Activated gamma-delta T cell treated with anti-CD3 and anti-CD28 coated beads, Interleukin-2, amount 50 U/mL, for 16 hours (primary cell): ENCODE measurements at regions not wholly inside any gene's neighbourhood (a gene's known extent, or its start where the extent isn't known, plus 50 kb on each side); places are given as distances from the start of the nearest gene placed in this dataset.
"Not testable (repeated sequence)": the region's sequence is repeated elsewhere in the genome, so short reads cannot be mapped to it uniquely, and the experiment has no call there.

ENCODE experiments used
- DNase-seq: peaks from one replicate; pipeline ENCODE4 v3.0.0-alpha.2; 2020; ENCODE audit warnings: low read depth

- DNase-seq = not testable (repeated sequence)
These were observed 754.3 kb upstream of the AUTS2 start for GRCh38 chr7:68843985-68844384.

DNA sequence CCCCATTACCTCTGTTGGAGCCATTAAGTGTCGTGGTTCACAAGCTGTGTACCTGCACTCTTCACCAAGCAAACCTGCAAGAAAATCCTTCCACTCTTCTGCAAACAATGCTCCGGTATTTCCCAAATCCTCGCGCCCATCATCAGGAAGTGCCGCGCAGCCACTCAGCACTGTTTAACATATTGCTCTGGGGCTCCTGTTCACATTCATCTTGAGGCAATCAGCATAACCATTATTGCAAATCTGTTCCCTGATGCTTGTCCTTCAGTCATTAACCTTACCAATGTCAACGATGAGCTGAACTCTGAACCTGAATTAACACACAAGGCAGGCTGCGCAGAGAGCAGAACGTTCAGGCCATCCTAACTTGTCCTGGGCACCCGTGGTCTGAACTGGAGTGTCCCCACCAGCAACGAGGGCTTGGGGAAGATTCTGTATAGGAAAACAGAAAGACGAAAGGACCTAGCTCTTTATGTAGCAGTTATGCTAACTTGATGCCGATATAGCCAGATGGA, 751.4 kb upstream of the AUTS2 start:
- no peak for DNase-seq

GRCh38 chr7:68853254-68853653, 745.0 kb upstream of the AUTS2 start:
- no peak for DNase-seq

- no peak for DNase-seq
These were observed 740.7 kb upstream of the AUTS2 start for GRCh38 chr7:68857571-68857970.

- DNase-seq = no peak
These were observed 739.8 kb upstream of the AUTS2 start for GRCh38 chr7:68858497-68858896.

DNA sequence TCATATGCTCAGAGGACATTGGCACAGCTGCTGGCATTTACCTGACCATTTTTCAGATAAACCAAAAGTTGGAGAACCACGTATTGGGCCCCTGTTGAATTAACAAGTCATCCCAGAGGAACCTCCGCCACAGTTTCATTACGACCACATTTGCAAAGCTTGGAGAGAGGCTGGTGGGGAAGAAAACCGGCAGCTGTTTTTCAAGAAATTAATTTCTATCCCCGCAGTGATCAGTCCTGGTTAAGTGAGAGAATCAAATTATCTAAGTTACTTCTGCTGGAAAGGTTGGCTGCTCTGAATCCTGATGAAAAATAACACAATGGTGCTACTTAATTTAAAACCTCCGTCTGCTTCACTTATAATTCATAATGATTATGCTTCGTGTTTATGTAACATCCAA, 737.1 kb upstream of the AUTS2 start:
- no peak for DNase-seq

- no peak for DNase-seq
These were observed 736.0 kb upstream of the AUTS2 start for GRCh38 chr7:68862261-68862660.

DNA sequence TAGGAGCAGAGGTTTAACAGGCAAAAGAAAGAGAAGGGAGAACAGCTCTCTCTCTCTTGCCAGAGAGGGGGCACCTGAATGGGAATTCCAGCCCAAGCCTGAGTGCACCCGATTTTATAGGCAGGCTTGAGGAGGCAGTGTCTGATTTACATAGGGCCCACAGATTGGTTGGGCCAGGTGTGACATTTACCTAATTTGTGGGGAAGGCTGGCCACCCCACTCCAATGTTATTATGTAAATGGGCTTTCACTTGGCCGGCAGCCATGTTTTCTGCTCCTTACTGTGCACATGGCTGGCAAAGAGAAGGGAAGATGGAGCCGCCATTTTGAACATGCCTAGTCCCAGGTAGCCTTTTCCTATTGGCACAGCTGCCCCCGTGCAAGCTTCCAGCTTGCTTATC, 735.5 kb upstream of the AUTS2 start:
- DNase-seq = no peak

GRCh38 chr7:68865351-68866199, 732.7 kb upstream of the AUTS2 start:
- no peak for DNase-seq

DNA sequence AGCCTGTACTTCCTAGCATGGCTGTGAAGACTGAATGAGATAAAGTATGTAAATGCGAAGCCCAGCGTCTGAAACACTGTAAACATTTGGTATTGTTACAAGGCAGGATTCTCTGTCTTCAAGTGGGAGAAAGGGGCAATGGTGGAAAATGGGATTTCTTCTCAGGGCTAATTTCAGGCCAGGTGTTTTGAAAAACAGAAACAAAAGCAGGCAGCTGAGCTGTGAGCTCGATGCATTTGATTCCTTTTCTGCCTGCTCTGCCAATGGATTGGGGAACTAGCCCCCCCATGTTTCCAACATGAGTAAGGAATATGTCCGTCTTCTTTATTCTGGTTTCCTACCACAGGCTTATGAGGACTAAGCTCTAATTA, 732.1 kb upstream of the AUTS2 start:
- no peak for DNase-seq

GRCh38 chr7:68866721-68867120, 731.6 kb upstream of the AUTS2 start:
- DNase-seq = not testable (repeated sequence)

DNA sequence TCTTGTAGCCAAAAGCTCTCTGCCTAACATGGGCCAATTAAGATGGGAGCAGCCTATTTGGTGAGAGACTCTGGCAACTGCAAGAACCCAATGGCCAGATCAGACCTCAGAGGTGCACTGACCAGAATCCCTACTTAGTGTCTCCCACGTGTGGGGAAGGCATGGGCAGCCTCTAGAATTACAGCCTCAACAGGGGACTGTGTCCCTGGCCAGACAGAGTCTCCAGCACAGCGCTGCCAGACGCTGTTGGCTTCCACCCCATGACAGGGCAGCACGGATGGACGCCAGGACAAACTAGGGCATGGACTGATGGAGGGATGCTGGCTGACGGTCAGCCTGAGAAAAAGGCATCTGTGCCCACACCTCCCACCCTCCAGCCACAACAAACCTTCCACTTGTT, 729.3 kb upstream of the AUTS2 start:
- DNase-seq = no peak

DNA sequence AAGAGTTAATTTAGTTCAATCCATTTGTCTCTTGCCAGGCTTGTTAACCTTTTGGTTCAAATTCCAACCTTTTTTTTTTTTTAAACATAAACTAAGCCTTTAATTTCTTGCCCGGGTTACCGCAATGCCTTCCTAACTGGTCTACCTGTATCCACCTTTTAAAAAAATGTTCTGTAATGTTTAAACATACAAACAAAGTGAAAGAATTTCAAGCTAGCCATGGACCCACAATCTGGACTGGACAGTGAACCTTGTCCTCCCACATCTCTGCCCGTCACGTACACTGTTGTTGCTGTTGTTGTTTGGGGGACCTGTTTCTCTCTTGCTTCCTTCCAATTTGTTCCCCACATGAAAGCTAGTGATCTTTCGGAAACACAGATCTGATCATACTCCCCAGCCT, 724.7 kb upstream of the AUTS2 start:
- no peak for DNase-seq

DNA sequence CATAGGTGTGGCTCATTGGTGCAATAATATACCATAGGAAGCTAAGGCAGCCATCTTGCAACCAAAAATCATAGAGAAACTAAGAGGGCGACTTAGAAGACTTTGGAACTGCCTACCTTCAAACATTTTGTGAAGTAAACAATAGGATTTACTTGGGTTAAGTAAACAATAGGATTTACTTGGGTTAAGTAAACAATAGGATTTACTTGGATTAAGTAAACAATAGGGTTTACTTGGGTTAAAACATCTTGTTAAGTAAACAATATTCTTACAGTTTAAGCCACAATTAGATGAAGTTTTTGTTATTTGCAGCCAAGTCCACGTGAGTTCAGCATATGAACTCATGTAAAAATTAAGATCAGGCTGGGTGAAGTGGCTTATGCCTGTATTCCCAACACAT, 722.4 kb upstream of the AUTS2 start:
- DNase-seq = no peak

DNA sequence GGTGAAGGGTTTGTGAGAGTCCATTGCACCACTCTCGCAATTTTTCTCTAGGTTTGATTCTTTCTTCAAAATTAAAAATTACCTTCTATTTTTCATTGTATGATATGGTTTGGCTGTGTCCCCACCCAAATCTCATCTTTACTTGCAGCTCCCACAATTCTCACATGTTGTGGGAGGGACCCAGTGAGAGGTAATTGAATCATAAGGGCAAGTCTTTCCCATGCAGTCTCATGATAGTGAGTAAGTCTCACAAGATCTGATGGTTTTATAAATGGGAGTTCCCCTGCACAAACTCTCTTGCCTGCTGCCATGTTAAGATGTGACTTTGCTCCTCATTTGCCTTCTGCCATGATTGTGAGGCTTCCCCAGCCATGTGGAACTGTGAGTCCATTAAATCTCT, 711.2 kb upstream of the AUTS2 start:
- DNase-seq = not testable (repeated sequence)

DNA sequence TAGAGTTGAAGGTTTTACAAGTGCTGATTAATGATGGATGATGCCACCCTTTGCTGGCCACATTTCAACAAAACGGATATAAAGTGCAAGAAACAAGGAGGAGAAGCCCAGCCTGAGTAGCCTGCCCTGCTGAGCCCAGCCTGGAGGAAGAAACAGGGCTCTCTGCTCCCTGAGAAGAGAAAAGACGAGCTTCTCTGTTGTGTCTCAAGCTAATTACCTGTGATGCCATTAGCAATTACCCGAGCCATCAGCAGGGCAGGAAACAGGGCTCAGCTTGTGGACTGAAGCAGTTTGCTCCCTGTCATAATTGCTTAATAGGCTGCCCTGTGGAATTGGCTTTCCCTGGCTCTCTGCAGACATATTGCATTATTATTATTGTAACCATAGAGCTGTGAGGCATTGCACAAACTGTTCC, 709.3 kb upstream of the AUTS2 start:
- DNase-seq = no peak

DNA sequence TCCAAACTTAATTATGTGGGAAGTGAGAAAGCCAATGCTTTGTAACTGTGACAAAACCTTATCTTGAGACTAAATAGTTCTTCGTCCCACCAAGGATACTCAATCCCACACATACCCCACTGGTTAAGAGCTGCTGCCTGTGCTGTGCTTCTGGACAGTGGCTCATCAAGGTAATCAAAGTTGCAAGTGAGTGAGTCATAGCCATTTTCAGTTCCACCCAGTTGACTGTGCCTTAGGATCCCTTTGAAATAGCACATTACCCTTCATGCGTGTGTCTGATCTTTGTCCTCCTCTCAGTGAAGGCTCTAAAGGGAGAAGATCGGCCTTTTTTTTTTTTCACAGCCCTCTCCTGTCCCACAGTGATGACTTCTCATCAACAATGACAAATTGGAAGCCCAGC, 706.0 kb upstream of the AUTS2 start:
- DNase-seq = no peak

DNA sequence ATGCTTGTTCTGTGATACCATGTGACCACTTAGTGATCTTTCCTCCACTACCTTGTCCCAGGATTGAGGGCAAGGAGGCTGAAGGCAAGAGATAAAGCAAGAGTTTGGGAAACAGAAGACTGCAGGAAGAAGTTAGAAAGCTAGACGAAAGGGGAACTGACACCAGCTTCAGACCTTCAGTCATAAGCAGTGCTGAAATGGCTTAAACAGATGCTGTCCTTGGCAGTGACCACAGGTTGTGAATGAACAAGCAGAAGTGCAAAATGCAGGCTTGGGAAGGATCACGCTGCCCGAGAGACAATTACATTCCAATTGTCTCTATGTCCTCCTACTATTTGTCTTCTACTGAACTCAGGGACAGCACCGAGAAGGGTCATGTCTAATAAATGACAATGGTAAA, 704.9 kb upstream of the AUTS2 start:
- DNase-seq = no peak

- not testable (repeated sequence) for DNase-seq
These were observed 699.1 kb upstream of the AUTS2 start for GRCh38 chr7:68899156-68899555.

GRCh38 chr7:68900096-68900495, 698.2 kb upstream of the AUTS2 start:
- DNase-seq = no peak

DNA sequence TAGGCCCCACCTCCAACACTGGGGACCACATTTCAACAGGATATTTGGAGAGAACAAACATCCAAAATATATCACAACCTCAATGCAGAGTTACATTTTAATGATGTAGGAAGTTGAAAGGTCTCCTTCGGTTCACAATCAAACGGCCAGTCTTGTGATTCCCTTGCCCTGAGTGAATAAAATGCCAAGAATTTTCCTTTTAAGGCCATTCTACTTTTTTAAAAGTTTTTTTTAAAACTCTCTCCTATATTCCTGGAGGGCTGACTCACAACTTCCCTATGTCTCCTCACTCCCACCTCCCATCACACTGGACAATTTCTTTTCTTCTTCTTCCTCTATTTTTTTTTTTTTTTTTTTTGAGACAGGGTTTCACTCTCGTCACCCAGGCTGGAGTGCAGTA, 693.6 kb upstream of the AUTS2 start:
- no peak for DNase-seq

- DNase-seq = no peak
These were observed 686.5 kb upstream of the AUTS2 start for GRCh38 chr7:68911754-68912153.

- DNase-seq = no peak
These were observed 684.3 kb upstream of the AUTS2 start for GRCh38 chr7:68914006-68914405.

GRCh38 chr7:68917041-68917651, 681.1 kb upstream of the AUTS2 start:
- DNase-seq = no peak
